IMR-90 (cell line): ENCODE measurements at regions not wholly inside any gene's neighbourhood (a gene's known extent, or its start where the extent isn't known, plus 50 kb on each side); places are given as distances from the start of the nearest gene placed in this dataset.

Experiments used
- ATAC-seq: fragments of 200-7000 bp; cut with Tn5 transposase; 2 replicates; pipeline ENCODE4 v1.9.1; 2020; ENCODE audit warnings: low read depth, mild to moderate bottlenecking, moderate library complexity
- BruUV-seq: library from RNA; stranded (reverse); fragments of 400-500 nt; replicated peaks from 2 replicates; lab custom pipeline; 2021; lab: Mats Ljungman, UMichigan
- CTCF ChIA-PET: fragments of 300-600 bp; formaldehyde crosslinking; extraction: SDS; loops from one replicate; lab custom pipeline; 2021; ENCODE audit warnings: antibody characterized with exemption; lab: Yijun Ruan, JAX
- POLR2A ChIA-PET: fragments of 300-600 bp; sonication (Branson Sonifier 250); formaldehyde crosslinking; loops from one replicate; lab custom pipeline; 2022; ENCODE audit warnings: antibody characterized with exemption; ENCODE audit not compliant: unreplicated experiment; lab: Charles Lee
- DNase-seq: peaks from one replicate; pipeline ENCODE4 v3.0.0; 2013
- H2AFZ ChIP-seq: replicated peaks from 2 replicates; pipeline ENCODE3; 2013; ENCODE audit warnings: low read length, mild to moderate bottlenecking; ENCODE audit not compliant: poor library complexity
- H2AK5ac ChIP-seq: 2 replicates; pipeline ENCODE4 v1.6.1; 2013; ENCODE audit warnings: low read depth, low read length, inconsistent platforms
- H2AK9ac ChIP-seq: replicated peaks from 2 replicates; pipeline ENCODE3; 2013; ENCODE audit warnings: mild to moderate bottlenecking, low read depth, low read length, moderate library complexity; ENCODE audit not compliant: poor library complexity
- H2BK120ac ChIP-seq: 2 replicates; pipeline ENCODE4 v1.6.1; 2013; ENCODE audit warnings: low read depth, low read length, inconsistent platforms
- H2BK15ac ChIP-seq: 3 replicates; pipeline ENCODE4 v1.6.1; 2013; ENCODE audit warnings: low read depth, low read length, inconsistent platforms
- H2BK20ac ChIP-seq: 2 replicates; pipeline ENCODE4 v1.6.1; 2013; ENCODE audit warnings: low read depth, mild to moderate bottlenecking, inconsistent platforms, low read length, moderate library complexity
- H2BK5ac ChIP-seq: 2 replicates; pipeline ENCODE4 v1.6.1; 2013; ENCODE audit warnings: mild to moderate bottlenecking, low read depth, low read length, inconsistent platforms; ENCODE audit not compliant: poor library complexity, severe bottlenecking
- H3K14ac ChIP-seq: replicated peaks from 2 replicates; pipeline ENCODE4 v1.6.1; 2013; ENCODE audit warnings: low read depth, low read length, inconsistent platforms
- H3K18ac ChIP-seq: 2 replicates; pipeline ENCODE4 v1.6.1; 2013; ENCODE audit warnings: low read depth, low read length, control low read depth
- H3K23ac ChIP-seq: 2 replicates; pipeline ENCODE4 v1.6.1; 2013; ENCODE audit warnings: low read depth, low read length, inconsistent platforms
- H3K27ac ChIP-seq: 2 replicates; pipeline ENCODE4 v1.5.1; 2013; ENCODE audit warnings: mild to moderate bottlenecking, control low read depth, low read length; ENCODE audit not compliant: insufficient read depth
- H3K27me3 ChIP-seq: 2 replicates; pipeline ENCODE4 v1.6.1; 2013; ENCODE audit warnings: low read length; ENCODE audit not compliant: control insufficient read depth, insufficient read depth
- H3K36me3 ChIP-seq: 2 replicates; pipeline ENCODE4 v1.6.1; 2013; ENCODE audit warnings: low read length, mixed read lengths; ENCODE audit not compliant: control insufficient read depth, insufficient read depth
- H3K4ac ChIP-seq: 2 replicates; pipeline ENCODE4 v1.6.1; 2013; ENCODE audit warnings: low read depth, low read length, inconsistent platforms
- H3K4me1 ChIP-seq: 2 replicates; pipeline ENCODE4 v1.6.1; 2013; ENCODE audit warnings: low read length, mixed read lengths; ENCODE audit not compliant: control insufficient read depth, insufficient read depth
- H3K4me2 ChIP-seq: 2 replicates; pipeline ENCODE4 v1.6.1; 2013; ENCODE audit warnings: low read depth, mild to moderate bottlenecking, control low read depth, low read length, moderate library complexity
- H3K4me3 ChIP-seq: 2 replicates; pipeline ENCODE4 v1.5.1; 2013; ENCODE audit warnings: low read depth, mild to moderate bottlenecking, control low read depth, low read length, moderate library complexity; ENCODE audit not compliant: insufficient read depth
- H3K56ac ChIP-seq: 2 replicates; pipeline ENCODE4 v1.6.1; 2013; ENCODE audit warnings: low read length, inconsistent platforms; ENCODE audit not compliant: insufficient read depth; ENCODE audit errors: extremely low read depth
- H3K79me1 ChIP-seq, 2 experiments: 2 replicates each; pipeline ENCODE4 v1.6.1; 2013; ENCODE audit warnings: low read length in 2 of 2, inconsistent platforms in 1 of 2, low read depth in 1 of 2
- H3K9ac ChIP-seq: 2 replicates; pipeline ENCODE4 v1.6.1; 2013; ENCODE audit warnings: low read depth, low read length, control low read depth
- H3K9me1 ChIP-seq: 2 replicates; pipeline ENCODE4 v1.6.1; 2013; ENCODE audit warnings: low read length, inconsistent platforms; ENCODE audit not compliant: insufficient read depth
- H3K9me3 ChIP-seq: 2 replicates; pipeline ENCODE4 v1.6.1; 2013; ENCODE audit warnings: low read length; ENCODE audit not compliant: control insufficient read depth, insufficient read depth
- H4K20me1 ChIP-seq: 2 replicates; pipeline ENCODE4 v1.6.1; 2013; ENCODE audit warnings: low read length, inconsistent platforms; ENCODE audit not compliant: insufficient read depth
- H4K5ac ChIP-seq: 2 replicates; pipeline ENCODE4 v1.6.1; 2013; ENCODE audit warnings: mild to moderate bottlenecking, low read depth, low read length, control low read depth
- H4K8ac ChIP-seq, 2 experiments: 2 replicates each; pipeline ENCODE4 v1.6.1; 2013; ENCODE audit warnings: low read depth in 2 of 2, low read length in 2 of 2, control low read depth in 1 of 2, inconsistent platforms in 1 of 2
- H4K91ac ChIP-seq: 2 replicates; pipeline ENCODE4 v1.6.1; 2013; ENCODE audit warnings: low read depth, low read length, inconsistent platforms; ENCODE audit not compliant: insufficient read depth
- BHLHE40 ChIP-seq: fragments of 150-350 bp; IDR thresholded peaks from 2 replicates; pipeline ENCODE4 v1.6.1; 2016; ENCODE audit warnings: mild to moderate bottlenecking, low read depth, low read length
- CEBPB ChIP-seq: IDR thresholded peaks from 2 replicates; pipeline ENCODE4 v1.6.1; 2012; ENCODE audit warnings: low read depth, low read length, improper control_type of control experiment
- CHD1 ChIP-seq: IDR thresholded peaks from 2 replicates; pipeline ENCODE4 v1.6.1; 2012; ENCODE audit warnings: low read depth, low read length, improper control_type of control experiment
- ELK1 ChIP-seq: fragments of 150-350 bp; IDR thresholded peaks from 2 replicates; pipeline ENCODE4 v1.6.1; 2016; ENCODE audit warnings: low read depth, mild to moderate bottlenecking, low read length, moderate library complexity, borderline replicate concordance
- FOS ChIP-seq: fragments of 150-350 bp; IDR thresholded peaks from 2 replicates; pipeline ENCODE4 v1.6.1; 2016; ENCODE audit warnings: low read depth, low read length
- MAFK ChIP-seq: IDR thresholded peaks from 2 replicates; pipeline ENCODE4 v1.6.1; 2012; ENCODE audit warnings: low read depth, low read length, improper control_type of control experiment
- MXI1 ChIP-seq: IDR thresholded peaks from 2 replicates; pipeline ENCODE4 v1.6.1; 2012; ENCODE audit warnings: low read depth, mild to moderate bottlenecking, low read length, moderate library complexity, borderline replicate concordance
- NFE2L2 ChIP-seq: fragments of 150-350 bp; IDR thresholded peaks from 2 replicates; pipeline ENCODE4 v1.6.1; 2016; ENCODE audit warnings: low read depth, mild to moderate bottlenecking, low read length
- POLR2A ChIP-seq: IDR thresholded peaks from 2 replicates; pipeline ENCODE4 v1.6.1; 2012; ENCODE audit warnings: mild to moderate bottlenecking, low read depth, low read length
- RAD21 ChIP-seq: IDR thresholded peaks from 2 replicates; pipeline ENCODE4 v1.6.1; 2012; ENCODE audit warnings: low read length, improper control_type of control experiment
- RCOR1 ChIP-seq: IDR thresholded peaks from 2 replicates; pipeline ENCODE4 v1.6.1; 2012; ENCODE audit warnings: mild to moderate bottlenecking, low read length, improper control_type of control experiment; ENCODE audit not compliant: insufficient replicate concordance
- RFX5 ChIP-seq: IDR thresholded peaks from 2 replicates; pipeline ENCODE4 v1.8.0; 2012; ENCODE audit warnings: low read depth, mild to moderate bottlenecking, low read length, moderate library complexity
- SMC3 ChIP-seq: fragments of 150-350 bp; IDR thresholded peaks from 2 replicates; pipeline ENCODE4 v1.6.1; 2016; ENCODE audit warnings: low read depth, mild to moderate bottlenecking, antibody characterized with exemption, low read length, moderate library complexity
- USF2 ChIP-seq: fragments of 150-350 bp; IDR thresholded peaks from 2 replicates; pipeline ENCODE4 v1.6.1; 2017; ENCODE audit warnings: mild to moderate bottlenecking, antibody characterized with exemption, low read length, low read depth
- WGBS, 2 experiments: methylation state at CpG; one replicate each; pipeline versions ENCODE4 v1.1.5 to v1.1.7; 2013; ENCODE audit warnings: missing lambda C conversion rate in 2 of 2; ENCODE audit not compliant: insufficient read length in 1 of 2; ENCODE audit errors: extremely low coverage in 2 of 2; 5-methylcytosine and 5-hydroxymethylcytosine counted together
- dilution Hi-C: fragments of 300-500 bp; cut with HindIII; formaldehyde crosslinking; loops from one replicate; pipeline ENCODE4 v1.14.3; 2018; ENCODE audit warnings: low sequenced_read_pairs; ENCODE audit not compliant: unreplicated experiment
- in situ Hi-C: fragments of 300-500 bp; cut with MboI; formaldehyde crosslinking; loops from 3 replicates; pipeline ENCODE4 v1.14.3; 2019; ENCODE audit warnings: low sequenced_read_pairs, inconsistent platforms, mixed read lengths
- intact Hi-C: fragments of 100-400 bp; cut with micrococcal nuclease; formaldehyde crosslinking; loops from 2 replicates; pipeline ENCODE4 v1.10.0; 2022
- TF ChIP-seq, protein P1 (sequence below): conservative IDR thresholded peaks from 2 replicates; pipeline ENCODE4 v1.5.1; 2012; ENCODE audit warnings: mild to moderate bottlenecking, low read depth, low read length, improper control_type of control experiment

DNA sequence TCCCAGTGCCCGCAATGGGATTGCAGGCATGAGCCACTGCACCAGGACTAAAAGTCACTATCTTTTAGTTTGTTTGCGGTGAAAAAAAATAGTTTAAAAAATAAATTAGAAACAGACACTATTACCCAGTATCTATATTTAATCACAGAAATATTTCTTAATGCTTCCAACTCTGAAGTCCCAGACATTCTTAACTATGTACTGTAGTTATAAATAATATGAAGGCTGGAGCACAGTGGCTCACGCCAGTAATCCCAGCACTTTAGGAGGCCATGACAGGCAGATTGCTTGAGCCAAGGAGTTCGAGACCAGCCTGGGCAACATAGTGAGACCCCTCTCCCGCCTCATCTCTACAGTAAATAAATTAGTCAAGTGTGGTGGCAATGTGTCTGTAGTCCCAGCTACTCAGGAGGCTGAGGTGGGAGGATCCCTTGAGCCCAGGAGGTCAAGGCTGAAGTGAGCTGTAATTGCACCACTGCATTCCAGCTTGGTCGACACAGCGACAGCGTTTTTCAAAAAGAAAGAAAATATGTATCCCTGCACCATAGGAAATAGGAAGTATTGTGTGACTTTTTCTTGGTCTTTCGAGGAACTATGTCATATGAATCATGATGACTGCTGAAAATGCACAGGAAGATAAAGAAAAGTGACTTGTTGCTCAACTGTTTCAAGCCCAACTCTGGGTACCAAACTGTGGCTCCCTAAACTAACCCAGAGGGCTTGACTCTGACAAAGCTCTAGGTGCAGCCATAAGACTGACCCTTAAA lies 74.9 kb upstream of the STEAP1B start:
- Histone ChIP-seq H3K14ac (peak overlapping the region; percentile 13), H3K4ac (peak overlapping the region; percentile 41; the same call in 1 of the 2 replicates), H3K36me3 (no peaks in the 10 kb centered on the region), H4K8ac (no peak overlapping the region), H3K4me1 (peaks cover 13% of the 10 kb centered on the region), H3K4me3 (no peak overlapping the region), H2AK9ac (no peak overlapping the region), H2AFZ (no peak overlapping the region), H2BK120ac (peak overlapping the region; percentile 56; the same call in 1 of the 2 replicates), H3K4me2 (no peak overlapping the region), H3K18ac (peak overlapping the region; percentile 27), H3K27me3 (no peaks in the 10 kb centered on the region), H3K9me3 (peaks cover 5% of the 10 kb centered on the region; the same call in 1 of the 2 replicates), H2BK20ac (peak overlapping the region; percentile 61; the same call in 1 of the 2 replicates), H4K91ac (no peak overlapping the region; the same call in 1 of the 2 replicates), H3K27ac (no peak overlapping the region), H3K23ac (no peak overlapping the region), H2BK5ac (no peak overlapping the region), H3K9me1 (peaks cover 5% of the 10 kb centered on the region; the same call in 1 of the 2 replicates), H2AK5ac (peak overlapping the region; percentile 83), H3K79me1 (no peaks in the 10 kb centered on the region), H3K9ac (no peak overlapping the region), H4K20me1 (no peaks in the 10 kb centered on the region), H4K5ac (no peak overlapping the region; the same call in 1 of the 2 replicates), H3K56ac (no peak overlapping the region), H2BK15ac (peak overlapping the region; percentile 58; the same call in 2 of the 3 replicates)
- intact Hi-C loops = no loop called here
- dilution Hi-C loops = loop anchor here (25.0 kb wide), 1 partner anchor 487 kb away; no protein-coding TSS in a partner anchor
- no TSS peak for BruUV-seq
- ChIA-PET CTCF (interaction anchor here (0.7 to 0.8 kb wide), 2 partner anchors 11 to 652 kb away, joined by 3 read pairs; no protein-coding TSS in a partner anchor), POLR2A (no interaction called here)
- DNase-seq = no peak
- WGBS, 2 experiments = 91% methylated on average over 4 of the region's 9 CpGs; no CpG with 5 or more reads in 1 of the 2 experiments
- in situ Hi-C loops = no loop called here
- ATAC-seq = no peak
- TF ChIP-seq, protein P1, sequence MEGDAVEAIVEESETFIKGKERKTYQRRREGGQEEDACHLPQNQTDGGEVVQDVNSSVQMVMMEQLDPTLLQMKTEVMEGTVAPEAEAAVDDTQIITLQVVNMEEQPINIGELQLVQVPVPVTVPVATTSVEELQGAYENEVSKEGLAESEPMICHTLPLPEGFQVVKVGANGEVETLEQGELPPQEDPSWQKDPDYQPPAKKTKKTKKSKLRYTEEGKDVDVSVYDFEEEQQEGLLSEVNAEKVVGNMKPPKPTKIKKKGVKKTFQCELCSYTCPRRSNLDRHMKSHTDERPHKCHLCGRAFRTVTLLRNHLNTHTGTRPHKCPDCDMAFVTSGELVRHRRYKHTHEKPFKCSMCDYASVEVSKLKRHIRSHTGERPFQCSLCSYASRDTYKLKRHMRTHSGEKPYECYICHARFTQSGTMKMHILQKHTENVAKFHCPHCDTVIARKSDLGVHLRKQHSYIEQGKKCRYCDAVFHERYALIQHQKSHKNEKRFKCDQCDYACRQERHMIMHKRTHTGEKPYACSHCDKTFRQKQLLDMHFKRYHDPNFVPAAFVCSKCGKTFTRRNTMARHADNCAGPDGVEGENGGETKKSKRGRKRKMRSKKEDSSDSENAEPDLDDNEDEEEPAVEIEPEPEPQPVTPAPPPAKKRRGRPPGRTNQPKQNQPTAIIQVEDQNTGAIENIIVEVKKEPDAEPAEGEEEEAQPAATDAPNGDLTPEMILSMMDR = no peak
- no peak for TF ChIP-seq USF2
- no peak for TF ChIP-seq RFX5
- no peak for TF ChIP-seq POLR2A
- no peak for TF ChIP-seq FOS
- TF ChIP-seq ELK1 = no peak
- no peak for TF ChIP-seq CHD1
- no peak for TF ChIP-seq BHLHE40
- TF ChIP-seq NFE2L2 = no peak
- TF ChIP-seq MXI1 = no peak
- no peak for TF ChIP-seq RCOR1
- TF ChIP-seq RAD21 = no peak
- TF ChIP-seq CEBPB = no peak
- TF ChIP-seq SMC3 = no peak
- no peak for TF ChIP-seq MAFK
